Body of pancreas (tissue), 4 donors: ENCODE measurements at regions not wholly inside any gene's neighbourhood (a gene's known extent, or its start where the extent isn't known, plus 50 kb on each side); places are given as distances from the start of the nearest gene placed in this dataset.

Experiments
- ATAC-seq: fragments of 150-250 bp; one replicate; pipeline ENCODE4 v1.9.1; 2016
- DNase-seq, 4 donors: peaks; one replicate each; pipeline ENCODE4 v3.0.0-alpha.2; 2019
- H3K27ac ChIP-seq, 4 donors: fragments of 200-600 bp; sonication (generic); 1 replicate in 3 of 4; 2 replicates in 1 of 4; pipeline versions ENCODE4 v1.5.1 to v1.6.1; 2016 to 2019; ENCODE audit warnings: mild to moderate bottlenecking in 1 of 4, mixed read lengths in 1 of 4, moderate library complexity in 1 of 4
- H3K27me3 ChIP-seq, 2 donors: fragments of 200-600 bp; sonication (generic); one replicate each; pipeline ENCODE4 v1.6.0; 2016; ENCODE audit warnings: mild to moderate bottlenecking in 1 of 2
- H3K36me3 ChIP-seq, 2 donors: fragments of 200-600 bp; sonication (generic); replicated peaks in 1 of 2; 2 replicates each; pipeline ENCODE4 v1.5.1; 2016; ENCODE audit warnings: low read depth in 2 of 2; ENCODE audit not compliant: insufficient read depth in 1 of 2
- H3K4me1 ChIP-seq: fragments of 200-600 bp; sonication (generic); one replicate; pipeline ENCODE4 v1.6.0; 2016
- H3K4me3 ChIP-seq, 2 donors: fragments of 200-600 bp; sonication (generic); 1 replicate in 1 of 2; 2 replicates in 1 of 2; pipeline ENCODE4 v1.5.1; 2016 to 2019
- H3K9me3 ChIP-seq, 3 donors: fragments of 200-600 bp; sonication (generic); 1 replicate in 2 of 3; 2 replicates in 1 of 3; pipeline ENCODE4 v1.5.1; 2016
- CTCF ChIP-seq, 7 experiments: fragments of 450-650 bp in 4 of 7; fragments of 200-600 bp in 3 of 7; sonication (generic) in 3 of 7; IDR thresholded peaks; one replicate each; pipeline ENCODE4 v1.5.1; 2016 to 2019; ENCODE audit warnings: antibody characterized with exemption in 7 of 7
- POLR2A ChIP-seq, 3 donors: fragments of 450-650 bp; IDR thresholded peaks; one replicate each; pipeline ENCODE4 v1.6.1; 2016; ENCODE audit warnings: antibody characterized with exemption in 3 of 3, mild to moderate bottlenecking in 2 of 3
- WGBS, 2 donors: methylation state at CpG; one replicate each; pipeline ENCODE4 v1.1.5; 2017; 5-methylcytosine and 5-hydroxymethylcytosine counted together
- intact Hi-C: fragments of 100-400 bp; cut with DNase I; formaldehyde crosslinking; loops from one replicate; pipeline ENCODE4 v1.15.1; 2023

DNA sequence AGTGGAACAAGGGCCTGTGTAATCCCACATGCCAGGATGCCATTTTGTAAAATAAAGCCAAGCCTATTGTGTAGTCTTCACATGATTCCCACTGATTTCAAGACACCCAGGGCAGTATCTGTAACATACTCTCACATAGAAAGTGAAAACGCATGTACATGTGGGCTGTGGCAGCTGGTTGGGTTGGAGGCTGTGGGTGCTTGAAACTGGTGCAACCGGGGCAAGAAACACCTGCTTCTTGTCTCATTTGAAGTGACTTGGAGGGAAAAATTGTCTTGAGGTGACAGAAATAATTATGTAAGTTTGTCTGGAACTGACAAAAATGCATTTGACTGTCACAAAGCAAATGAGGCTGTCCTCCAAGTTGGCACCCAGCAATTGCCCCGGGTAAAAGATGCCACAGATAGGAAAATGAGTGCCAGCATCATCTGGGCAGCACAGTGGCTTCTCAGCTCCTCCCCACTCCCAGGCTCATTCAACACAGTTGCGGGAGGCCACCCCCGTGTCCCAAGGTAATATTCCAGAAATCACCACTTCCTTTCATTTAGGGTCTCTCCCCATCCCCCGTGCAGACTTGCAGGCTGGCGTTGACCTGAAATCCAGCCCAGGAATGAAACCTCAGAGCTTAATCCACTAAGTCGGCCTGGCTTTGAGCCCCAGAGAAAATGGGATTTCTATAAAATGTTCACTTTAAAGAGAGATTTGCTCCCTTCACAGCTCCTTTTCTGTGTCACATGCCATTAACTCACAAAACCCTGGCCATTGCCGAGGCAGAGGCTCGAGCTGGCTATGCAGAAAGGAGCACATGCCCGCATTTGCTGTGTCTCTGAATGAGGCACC is 293.9 kb upstream of the PARD3B start:
- no peaks in the 10 kb centered on the region for H3K36me3 ChIP-seq
- no peak for TF ChIP-seq POLR2A (IDR thresholded peaks at IDR 0.05)
- no peak for TF ChIP-seq CTCF (IDR thresholded peaks at IDR 0.05)
- no peak overlapping the region for H3K27ac ChIP-seq
- H3K27me3 ChIP-seq = no peaks in the 10 kb centered on the region
- no peaks in the 10 kb centered on the region for H3K4me1 ChIP-seq
- DNase-seq = no peak
- intact Hi-C loops = no loop called here
- H3K9me3 ChIP-seq = no peaks in the 10 kb centered on the region
- 85 to 86% methylated on average over 11 of the region's 11 CpGs for WGBS, 2 donors
- H3K4me3 ChIP-seq = no peak overlapping the region
- ATAC-seq = no peak

DNA sequence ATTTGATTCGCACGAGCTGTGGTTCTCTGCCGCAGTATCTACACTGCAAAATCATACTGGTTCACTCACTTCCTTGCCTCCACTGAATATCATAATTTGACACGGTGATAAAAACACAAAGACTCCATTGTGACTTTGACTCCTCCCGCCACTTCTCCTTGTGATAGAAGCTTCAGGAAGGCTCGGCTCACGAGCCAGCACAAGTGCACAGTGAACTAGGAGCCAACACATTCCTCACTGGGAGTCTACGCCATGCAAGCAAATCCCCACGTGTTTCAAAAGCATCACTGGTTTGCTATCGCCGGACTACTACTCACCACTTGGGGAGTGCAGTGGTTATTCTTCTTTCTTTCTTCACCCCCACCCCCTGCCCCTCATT is 293.3 kb upstream of the PARD3B start:
- DNase-seq (no peak), ATAC-seq (no peak)
- WGBS, 2 donors = 60 to 65% methylated on average over 11 of the region's 11 CpGs
- no peaks in the 10 kb centered on the region for H3K9me3 ChIP-seq
- H3K36me3 ChIP-seq = no peaks in the 10 kb centered on the region
- H3K4me1 ChIP-seq = no peaks in the 10 kb centered on the region
- no peak overlapping the region for H3K27ac ChIP-seq
- intact Hi-C loops = no loop called here
- TF ChIP-seq CTCF (IDR thresholded peaks at IDR 0.05) (no peak), POLR2A (IDR thresholded peaks at IDR 0.05) (no peak)
- no peaks in the 10 kb centered on the region for H3K27me3 ChIP-seq
- H3K4me3 ChIP-seq = no peak overlapping the region

DNA sequence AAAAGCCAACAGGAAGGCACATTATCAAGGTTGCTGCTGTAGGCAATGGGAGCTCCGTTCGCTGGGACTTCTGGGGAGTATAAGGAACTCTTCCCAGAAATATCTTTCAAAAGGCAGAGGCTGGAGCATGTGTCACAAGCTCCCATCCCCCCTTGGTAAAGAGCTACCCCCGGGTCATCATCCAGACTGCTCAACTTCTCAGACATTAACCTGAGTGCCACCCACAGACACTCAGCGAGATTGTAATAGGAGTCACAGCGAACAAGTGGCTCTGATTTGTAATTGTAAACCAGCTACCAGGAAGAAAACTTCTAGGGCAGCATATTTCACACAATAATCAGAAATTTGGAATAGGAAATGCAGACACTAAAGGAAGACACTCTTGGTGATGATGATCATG is 290.2 kb upstream of the PARD3B start:
- intact Hi-C loops = no loop called here
- H3K4me3 ChIP-seq = no peak overlapping the region
- no peaks in the 10 kb centered on the region for H3K4me1 ChIP-seq
- H3K27me3 ChIP-seq = no peaks in the 10 kb centered on the region
- DNase-seq = no peak
- TF ChIP-seq CTCF (IDR thresholded peaks at IDR 0.05) = no peak
- ATAC-seq = no peak
- no peaks in the 10 kb centered on the region for H3K36me3 ChIP-seq
- no peak overlapping the region for H3K27ac ChIP-seq
- no peaks in the 10 kb centered on the region for H3K9me3 ChIP-seq
- 80% methylated on average over 5 of the region's 5 CpGs for WGBS, 2 donors

DNA sequence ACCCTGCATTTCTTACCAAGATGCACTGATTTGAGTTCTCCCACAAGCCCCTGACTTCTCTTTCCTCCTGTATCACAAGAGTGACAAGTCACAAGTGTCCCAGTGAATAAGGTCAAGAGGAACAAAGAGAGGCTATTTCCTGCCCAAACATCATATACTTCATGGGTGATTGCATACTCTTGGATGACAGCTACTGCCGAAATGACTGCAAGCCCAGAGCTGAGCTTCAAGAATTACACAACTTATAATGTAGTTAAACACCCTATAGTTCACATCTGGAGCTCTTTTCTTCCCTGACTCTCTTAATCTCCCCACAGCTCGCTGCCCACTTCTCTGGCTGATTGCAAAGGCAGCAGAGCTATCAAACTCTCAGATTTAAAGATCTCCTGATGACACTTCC is 289.7 kb upstream of the PARD3B start:
- no peak for ATAC-seq
- Histone ChIP-seq H3K36me3 (no peaks in the 10 kb centered on the region), H3K27ac (no peak overlapping the region), H3K27me3 (no peaks in the 10 kb centered on the region), H3K4me3 (no peak overlapping the region), H3K9me3 (no peaks in the 10 kb centered on the region), H3K4me1 (no peaks in the 10 kb centered on the region)
- TF ChIP-seq POLR2A (IDR thresholded peaks at IDR 0.05) = no peak
- TF ChIP-seq CTCF (IDR thresholded peaks at IDR 0.05) = no peak
- intact Hi-C loops = no loop called here
- DNase-seq = no peak
- WGBS, 2 donors = 58 to 68% methylated on average over 2 of the region's 2 CpGs

DNA sequence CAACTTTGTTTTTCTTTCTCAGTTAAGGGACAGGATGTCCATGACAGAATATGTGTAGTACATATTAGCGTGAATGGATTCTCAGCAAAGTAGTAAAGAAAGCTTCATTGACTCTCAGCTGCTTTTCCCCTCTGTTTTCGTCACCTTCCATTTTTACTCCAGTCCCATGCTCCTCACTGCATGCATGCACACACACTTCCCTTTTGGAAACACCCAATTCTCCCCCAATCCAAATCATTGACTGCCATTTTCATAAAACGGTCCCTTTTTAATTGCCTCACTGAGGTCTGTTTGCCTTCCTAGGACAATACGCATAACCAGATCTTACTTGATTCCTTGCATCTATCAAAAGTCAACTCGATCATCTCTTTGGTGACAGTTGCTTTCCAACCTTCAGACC is 287.5 kb upstream of the PARD3B start:
- Histone ChIP-seq H3K27me3 (no peaks in the 10 kb centered on the region), H3K4me3 (no peak overlapping the region), H3K27ac (no peak overlapping the region), H3K36me3 (no peaks in the 10 kb centered on the region), H3K9me3 (no peaks in the 10 kb centered on the region), H3K4me1 (no peaks in the 10 kb centered on the region)
- 81 to 84% methylated on average over 5 of the region's 5 CpGs for WGBS, 2 donors
- no peak for ATAC-seq
- intact Hi-C loops = no loop called here
- no peak for DNase-seq
- no peak for TF ChIP-seq POLR2A (IDR thresholded peaks at IDR 0.05)
- no peak for TF ChIP-seq CTCF (IDR thresholded peaks at IDR 0.05)
